ENCODE measurements at regions not wholly inside any gene's neighbourhood (a gene's known extent, or its start where the extent isn't known, plus 50 kb on each side); places are given as distances from the start of the nearest gene placed in this dataset.

GRCh38 chr2:14451312-14451711 lies 181.2 kb upstream of the LRATD1 start:
- no peak for DNase-seq (ENCODE audit: low read depth in 2 of 2)
- Histone ChIP-seq H3K27me3 (ENCODE audit: control insufficient read depth, insufficient read depth, low read length) (no peaks in the 10 kb centered on the region), H4K20me1 (ENCODE audit: control insufficient read depth, extremely low read depth, insufficient read depth, low read length) (no peaks in the 10 kb centered on the region), H2AFZ (ENCODE audit: low read length) (no peak overlapping the region), H3K4me1 (ENCODE audit: control insufficient read depth, extremely low read depth, insufficient read depth, low read length) (no peaks in the 10 kb centered on the region), H3K36me3 (ENCODE audit: control insufficient read depth, insufficient read depth, low read length) (no peaks in the 10 kb centered on the region), H3K79me2 (ENCODE audit: control insufficient read depth, insufficient read depth, low read length) (no peaks in the 10 kb centered on the region), H3K4me3 (replicated peaks in 1 of 4; ENCODE audit: control extremely low read depth in 1 of 4, insufficient read depth in 1 of 4, low read depth in 3 of 4, low read length in 4 of 4) (no peak overlapping the region), H3K27ac (ENCODE audit: insufficient read depth, low read length) (no peak overlapping the region), H3K9me3 (ENCODE audit: control insufficient read depth, insufficient read depth, low read depth, low read length) (no peaks in the 10 kb centered on the region), H3K9ac (ENCODE audit: insufficient read depth, low read length) (no peak overlapping the region), H3K4me2 (ENCODE audit: extremely low read depth, insufficient read depth, low read length) (no peak overlapping the region)
- TF ChIP-seq CTCF (conservative IDR thresholded peaks at IDR 0.05 in 1 of 2, IDR thresholded peaks at IDR 0.05 in 1 of 2; ENCODE audit: low read depth in 1 of 2, low read length in 2 of 2): peak in 1 of 2 donors; percentile 10
- no peak for TF ChIP-seq EZH2 (IDR thresholded peaks at IDR 0.05; ENCODE audit: low read length, missing control alignments)

GRCh38 chr2:14454202-14454601 lies 178.3 kb upstream of the LRATD1 start:
- no peaks in the 10 kb centered on the region for H3K36me3 ChIP-seq (ENCODE audit: control insufficient read depth, insufficient read depth, low read length)
- H3K27ac ChIP-seq (ENCODE audit: insufficient read depth, low read length): no peak overlapping the region
- no peak overlapping the region for H2AFZ ChIP-seq (ENCODE audit: low read length)
- no peaks in the 10 kb centered on the region for H4K20me1 ChIP-seq (ENCODE audit: control insufficient read depth, extremely low read depth, insufficient read depth, low read length)
- TF ChIP-seq CTCF (conservative IDR thresholded peaks at IDR 0.05 in 1 of 2, IDR thresholded peaks at IDR 0.05 in 1 of 2; ENCODE audit: low read depth in 1 of 2, low read length in 2 of 2) (no peak), EZH2 (IDR thresholded peaks at IDR 0.05; ENCODE audit: low read length, missing control alignments) (no peak)
- no peak overlapping the region for H3K4me2 ChIP-seq (ENCODE audit: extremely low read depth, insufficient read depth, low read length)
- H3K27me3 ChIP-seq (ENCODE audit: control insufficient read depth, insufficient read depth, low read length): no peaks in the 10 kb centered on the region
- H3K4me1 ChIP-seq (ENCODE audit: control insufficient read depth, extremely low read depth, insufficient read depth, low read length): no peaks in the 10 kb centered on the region
- no peak overlapping the region for H3K4me3 ChIP-seq (replicated peaks in 1 of 4; ENCODE audit: control extremely low read depth in 1 of 4, insufficient read depth in 1 of 4, low read depth in 3 of 4, low read length in 4 of 4)
- no peaks in the 10 kb centered on the region for H3K9me3 ChIP-seq (ENCODE audit: control insufficient read depth, insufficient read depth, low read depth, low read length)
- H3K79me2 ChIP-seq (ENCODE audit: control insufficient read depth, insufficient read depth, low read length): no peaks in the 10 kb centered on the region
- peak in 1 of 2 donors; percentile 1 for DNase-seq (ENCODE audit: low read depth in 2 of 2)
- H3K9ac ChIP-seq (ENCODE audit: insufficient read depth, low read length): no peak overlapping the region

- Histone ChIP-seq H3K27ac (ENCODE audit: insufficient read depth, low read length) (no peak overlapping the region), H3K36me3 (ENCODE audit: control insufficient read depth, insufficient read depth, low read length) (no peaks in the 10 kb centered on the region), H3K9me3 (ENCODE audit: control insufficient read depth, insufficient read depth, low read depth, low read length) (no peaks in the 10 kb centered on the region), H3K4me1 (ENCODE audit: control insufficient read depth, extremely low read depth, insufficient read depth, low read length) (no peaks in the 10 kb centered on the region), H3K4me3 (replicated peaks in 1 of 4; ENCODE audit: control extremely low read depth in 1 of 4, insufficient read depth in 1 of 4, low read depth in 3 of 4, low read length in 4 of 4) (no peak overlapping the region), H2AFZ (ENCODE audit: low read length) (no peak overlapping the region), H3K79me2 (ENCODE audit: control insufficient read depth, insufficient read depth, low read length) (no peaks in the 10 kb centered on the region), H3K9ac (ENCODE audit: insufficient read depth, low read length) (no peak overlapping the region), H4K20me1 (ENCODE audit: control insufficient read depth, extremely low read depth, insufficient read depth, low read length) (no peaks in the 10 kb centered on the region), H3K4me2 (ENCODE audit: extremely low read depth, insufficient read depth, low read length) (no peak overlapping the region), H3K27me3 (ENCODE audit: control insufficient read depth, insufficient read depth, low read length) (no peaks in the 10 kb centered on the region)
- no peak for TF ChIP-seq EZH2 (IDR thresholded peaks at IDR 0.05; ENCODE audit: low read length, missing control alignments)
- no peak for DNase-seq (ENCODE audit: low read depth in 2 of 2)
Observed at GRCh38 chr2:14459786-14460325, 172.7 kb upstream of the LRATD1 start.
